ENCODE measurements at regions not wholly inside any gene's neighbourhood (a gene's known extent, or its start where the extent isn't known, plus 50 kb on each side); places are given as distances from the start of the nearest gene placed in this dataset.
A peak's percentile ranks its signal among the peaks of the same experiment; 100 is the strongest.

- POLR2A ChIA-PET: no interaction called here
- Mint-ChIP-seq H3K36me3 (ENCODE audit: insufficient read depth, unreplicated experiment) (no peaks in the 10 kb centered on the region), H3K4me3 (ENCODE audit: unreplicated experiment) (no peak overlapping the region), H3K27ac (ENCODE audit: low read depth, unreplicated experiment) (no peak overlapping the region), H3K4me1 (ENCODE audit: insufficient read depth, unreplicated experiment) (peaks cover 18% of the 10 kb centered on the region), H3K9me3 (ENCODE audit: unreplicated experiment) (no peaks in the 10 kb centered on the region), H3K27me3 (ENCODE audit: insufficient read depth, unreplicated experiment) (no peaks in the 10 kb centered on the region)
- TF ChIP-seq CTCF (IDR thresholded peaks at IDR 0.05; ENCODE audit: unreplicated experiment): no peak
- CTCF ChIA-PET: no interaction called here
- intact Hi-C loops (cut with micrococcal nuclease): no loop called here
- DNase-seq (ENCODE audit: unreplicated experiment): no peak
- no TSS peak for BruUV-seq (replicated peaks)
These were observed 333.5 kb downstream of the LRIG3 start for GRCh38 chr12:58586762-58587161.

- H3K27me3 Mint-ChIP-seq (ENCODE audit: insufficient read depth, unreplicated experiment): no peaks in the 10 kb centered on the region
- no peaks in the 10 kb centered on the region for H3K36me3 Mint-ChIP-seq (ENCODE audit: insufficient read depth, unreplicated experiment)
- no peaks in the 10 kb centered on the region for H3K9me3 Mint-ChIP-seq (ENCODE audit: unreplicated experiment)
- ChIA-PET CTCF (interaction anchor here (0.6 to 0.7 kb wide), 2 partner anchors 85 to 477 kb away, joined by 3 read pairs; no protein-coding TSS in a partner anchor), POLR2A (interaction anchor here (1.0 kb wide), 1 partner anchor 13 kb away, joined by 4 read pairs; no protein-coding TSS in a partner anchor)
- no peak for TF ChIP-seq CTCF (IDR thresholded peaks at IDR 0.05; ENCODE audit: unreplicated experiment)
- intact Hi-C loops (cut with micrococcal nuclease): no loop called here
- H3K4me3 Mint-ChIP-seq (ENCODE audit: unreplicated experiment): no peak overlapping the region
- BruUV-seq (replicated peaks): no TSS peak
- DNase-seq (ENCODE audit: unreplicated experiment): peak; percentile 68
- no peak overlapping the region for H3K27ac Mint-ChIP-seq (ENCODE audit: low read depth, unreplicated experiment)
- H3K4me1 Mint-ChIP-seq (ENCODE audit: insufficient read depth, unreplicated experiment): peaks cover 8% of the 10 kb centered on the region
These were observed 331.5 kb downstream of the LRIG3 start for GRCh38 chr12:58588770-58589169.

GRCh38 chr12:58592475-58593207 is 327.7 kb downstream of the LRIG3 start:
- Mint-ChIP-seq H3K4me3 (ENCODE audit: unreplicated experiment) (no peak overlapping the region), H3K9me3 (ENCODE audit: unreplicated experiment) (no peaks in the 10 kb centered on the region), H3K4me1 (ENCODE audit: insufficient read depth, unreplicated experiment) (peaks cover 8% of the 10 kb centered on the region), H3K27ac (ENCODE audit: low read depth, unreplicated experiment) (no peak overlapping the region), H3K36me3 (ENCODE audit: insufficient read depth, unreplicated experiment) (no peaks in the 10 kb centered on the region), H3K27me3 (ENCODE audit: insufficient read depth, unreplicated experiment) (no peaks in the 10 kb centered on the region)
- POLR2A ChIA-PET: interaction anchor here (0.6 to 1.0 kb wide), 4 partner anchors 10 to 549 kb away, joined by 3 to 4 read pairs (median 4); no protein-coding TSS in a partner anchor
- DNase-seq (ENCODE audit: unreplicated experiment): no peak
- intact Hi-C loops (cut with micrococcal nuclease): no loop called here
- TF ChIP-seq CTCF (IDR thresholded peaks at IDR 0.05; ENCODE audit: unreplicated experiment): no peak
- CTCF ChIA-PET: interaction anchor here (0.6 to 1.4 kb wide), 4 partner anchors 29 to 285 kb away, joined by 3 to 4 read pairs (median 4); no protein-coding TSS in a partner anchor
- BruUV-seq (replicated peaks): no TSS peak

GRCh38 chr12:58593557-58594304 is 326.6 kb downstream of the LRIG3 start:
- no peak for TF ChIP-seq CTCF (IDR thresholded peaks at IDR 0.05; ENCODE audit: unreplicated experiment)

More at GRCh38 chr12:58593557-58594304, 326.6 kb downstream of the LRIG3 start:
- CTCF ChIA-PET: no interaction called here
- H3K27me3 Mint-ChIP-seq (ENCODE audit: insufficient read depth, unreplicated experiment): no peaks in the 10 kb centered on the region
- H3K4me1 Mint-ChIP-seq (ENCODE audit: insufficient read depth, unreplicated experiment): peaks cover 7% of the 10 kb centered on the region
- no peak overlapping the region for H3K27ac Mint-ChIP-seq (ENCODE audit: low read depth, unreplicated experiment)
- no peaks in the 10 kb centered on the region for H3K36me3 Mint-ChIP-seq (ENCODE audit: insufficient read depth, unreplicated experiment)
- BruUV-seq (replicated peaks): no TSS peak
- H3K4me3 Mint-ChIP-seq (ENCODE audit: unreplicated experiment): no peak overlapping the region
- H3K9me3 Mint-ChIP-seq (ENCODE audit: unreplicated experiment): no peaks in the 10 kb centered on the region
- intact Hi-C loops (cut with micrococcal nuclease): no loop called here
- no peak for DNase-seq (ENCODE audit: unreplicated experiment)
- POLR2A ChIA-PET: no interaction called here

All from MCF 10A (cell line).